GM20000 (cell line): ENCODE measurements at regions not wholly inside any gene's neighbourhood (a gene's known extent, or its start where the extent isn't known, plus 50 kb on each side); places are given as distances from the start of the nearest gene placed in this dataset.

Experiments used
- DNase-seq: peaks from one replicate; pipeline ENCODE4 v3.0.0; 2012; ENCODE audit warnings: low spot score
- TF ChIP-seq, protein P1 (sequence below): IDR thresholded peaks from 2 replicates; pipeline ENCODE4 v1.5.1; 2012; ENCODE audit warnings: mild to moderate bottlenecking, control low read depth; ENCODE audit errors: extremely low read depth, missing control alignments

GRCh38 chr13:109331898-109332297 lies 454.5 kb downstream of the IRS2 start:
- TF ChIP-seq, protein P1, sequence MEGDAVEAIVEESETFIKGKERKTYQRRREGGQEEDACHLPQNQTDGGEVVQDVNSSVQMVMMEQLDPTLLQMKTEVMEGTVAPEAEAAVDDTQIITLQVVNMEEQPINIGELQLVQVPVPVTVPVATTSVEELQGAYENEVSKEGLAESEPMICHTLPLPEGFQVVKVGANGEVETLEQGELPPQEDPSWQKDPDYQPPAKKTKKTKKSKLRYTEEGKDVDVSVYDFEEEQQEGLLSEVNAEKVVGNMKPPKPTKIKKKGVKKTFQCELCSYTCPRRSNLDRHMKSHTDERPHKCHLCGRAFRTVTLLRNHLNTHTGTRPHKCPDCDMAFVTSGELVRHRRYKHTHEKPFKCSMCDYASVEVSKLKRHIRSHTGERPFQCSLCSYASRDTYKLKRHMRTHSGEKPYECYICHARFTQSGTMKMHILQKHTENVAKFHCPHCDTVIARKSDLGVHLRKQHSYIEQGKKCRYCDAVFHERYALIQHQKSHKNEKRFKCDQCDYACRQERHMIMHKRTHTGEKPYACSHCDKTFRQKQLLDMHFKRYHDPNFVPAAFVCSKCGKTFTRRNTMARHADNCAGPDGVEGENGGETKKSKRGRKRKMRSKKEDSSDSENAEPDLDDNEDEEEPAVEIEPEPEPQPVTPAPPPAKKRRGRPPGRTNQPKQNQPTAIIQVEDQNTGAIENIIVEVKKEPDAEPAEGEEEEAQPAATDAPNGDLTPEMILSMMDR, result no peak
- DNase-seq, result no peak

DNA sequence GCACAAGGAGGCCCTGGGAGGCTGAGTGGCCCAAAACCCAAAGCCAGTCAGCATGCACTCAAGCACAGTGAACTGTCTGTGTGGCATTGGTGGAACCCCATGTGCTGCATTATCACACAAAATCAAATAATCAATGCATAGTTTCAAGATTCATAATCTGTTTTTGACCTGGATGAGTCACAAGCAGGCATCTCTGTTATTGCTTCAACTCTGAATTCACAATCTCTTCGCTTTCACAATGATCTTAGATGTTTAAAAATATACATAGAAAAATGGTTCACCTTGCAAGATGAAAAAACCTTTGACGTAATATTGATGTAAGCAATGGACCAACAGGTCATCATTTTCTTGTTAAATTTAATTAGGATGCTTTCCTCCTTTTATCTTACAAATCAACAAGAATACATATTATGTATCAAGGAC lies 455.4 kb downstream of the IRS2 start:
- TF ChIP-seq, protein P1, result no peak
- no peak for DNase-seq

- TF ChIP-seq, protein P1, result no peak
- DNase-seq, result no peak
Measured at GRCh38 chr13:109330123-109330522, 456.3 kb downstream of the IRS2 start.

- TF ChIP-seq, protein P1, result no peak
- DNase-seq, result no peak
Measured at GRCh38 chr13:109329175-109329574, 457.2 kb downstream of the IRS2 start.

GRCh38 chr13:109326601-109327000 lies 459.8 kb downstream of the IRS2 start:
- no peak for DNase-seq
- TF ChIP-seq, protein P1, result no peak

GRCh38 chr13:109323338-109323737 lies 463.0 kb downstream of the IRS2 start:
- DNase-seq, result no peak
- TF ChIP-seq, protein P1, result no peak

GRCh38 chr13:109318945-109319590 lies 467.3 kb downstream of the IRS2 start:
- DNase-seq, result no peak
- TF ChIP-seq, protein P1, result no peak
